BJ (cell line): ENCODE measurements at regions not wholly inside any gene's neighbourhood (a gene's known extent, or its start where the extent isn't known, plus 50 kb on each side); places are given as distances from the start of the nearest gene placed in this dataset.

ENCODE experiments used
- CTCF ChIA-PET: fragments of 350-600 bp; formaldehyde crosslinking; extraction: SDS; loops from one replicate; lab custom pipeline; 2021; ENCODE audit warnings: antibody characterized with exemption, inconsistent platforms; lab: Yijun Ruan, JAX
- POLR2A ChIA-PET: fragments of 300-600 bp; sonication (Branson Sonifier 250); formaldehyde crosslinking; extraction: SDS; loops from one replicate; lab custom pipeline; 2021; ENCODE audit warnings: antibody characterized with exemption; lab: Charles Lee
- DNase-seq: peaks from one replicate; pipeline ENCODE4 v3.0.0-alpha.2; 2011; ENCODE audit warnings: low read depth
- H3K27me3 ChIP-seq: 2 replicates; pipeline ENCODE4 v1.6.0; 2011; ENCODE audit warnings: low read length; ENCODE audit not compliant: control insufficient read depth, insufficient read depth
- H3K36me3 ChIP-seq: 2 replicates; pipeline ENCODE4 v1.5.1; 2011; ENCODE audit warnings: low read length; ENCODE audit not compliant: control insufficient read depth, insufficient read depth
- H3K4me3 ChIP-seq: 2 replicates; pipeline ENCODE4 v1.5.1; 2011; ENCODE audit warnings: low read depth, mild to moderate bottlenecking, control low read depth, low read length
- TF ChIP-seq, protein P1 (sequence below): IDR thresholded peaks from 2 replicates; pipeline ENCODE4 v1.5.1; 2011; ENCODE audit warnings: low read depth, mild to moderate bottlenecking, control low read depth, inconsistent platforms, low read length, moderate library complexity; ENCODE audit not compliant: insufficient read depth

- POLR2A ChIA-PET: no interaction called here
- H3K36me3 ChIP-seq: no peaks in the 10 kb centered on the region
- CTCF ChIA-PET: no interaction called here
- no peak for DNase-seq
- TF ChIP-seq, protein P1, sequence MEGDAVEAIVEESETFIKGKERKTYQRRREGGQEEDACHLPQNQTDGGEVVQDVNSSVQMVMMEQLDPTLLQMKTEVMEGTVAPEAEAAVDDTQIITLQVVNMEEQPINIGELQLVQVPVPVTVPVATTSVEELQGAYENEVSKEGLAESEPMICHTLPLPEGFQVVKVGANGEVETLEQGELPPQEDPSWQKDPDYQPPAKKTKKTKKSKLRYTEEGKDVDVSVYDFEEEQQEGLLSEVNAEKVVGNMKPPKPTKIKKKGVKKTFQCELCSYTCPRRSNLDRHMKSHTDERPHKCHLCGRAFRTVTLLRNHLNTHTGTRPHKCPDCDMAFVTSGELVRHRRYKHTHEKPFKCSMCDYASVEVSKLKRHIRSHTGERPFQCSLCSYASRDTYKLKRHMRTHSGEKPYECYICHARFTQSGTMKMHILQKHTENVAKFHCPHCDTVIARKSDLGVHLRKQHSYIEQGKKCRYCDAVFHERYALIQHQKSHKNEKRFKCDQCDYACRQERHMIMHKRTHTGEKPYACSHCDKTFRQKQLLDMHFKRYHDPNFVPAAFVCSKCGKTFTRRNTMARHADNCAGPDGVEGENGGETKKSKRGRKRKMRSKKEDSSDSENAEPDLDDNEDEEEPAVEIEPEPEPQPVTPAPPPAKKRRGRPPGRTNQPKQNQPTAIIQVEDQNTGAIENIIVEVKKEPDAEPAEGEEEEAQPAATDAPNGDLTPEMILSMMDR: no peak
- no peaks in the 10 kb centered on the region for H3K27me3 ChIP-seq
- no peak overlapping the region for H3K4me3 ChIP-seq
These were observed 218.3 kb upstream of the ZNF462 start for GRCh38 chr9:106644661-106645060.

GRCh38 chr9:106648799-106649198, 214.2 kb upstream of the ZNF462 start:
- ChIA-PET POLR2A (interaction anchor here (0.6 kb wide), 1 partner anchor 112 kb away, joined by 3 read pairs; no protein-coding TSS in a partner anchor), CTCF (no interaction called here)
- TF ChIP-seq, protein P1: peak; percentile 29; the same call in 1 of the 2 replicates
- Histone ChIP-seq H3K27me3 (no peaks in the 10 kb centered on the region), H3K36me3 (no peaks in the 10 kb centered on the region), H3K4me3 (no peak overlapping the region)
- DNase-seq: no peak

DNA sequence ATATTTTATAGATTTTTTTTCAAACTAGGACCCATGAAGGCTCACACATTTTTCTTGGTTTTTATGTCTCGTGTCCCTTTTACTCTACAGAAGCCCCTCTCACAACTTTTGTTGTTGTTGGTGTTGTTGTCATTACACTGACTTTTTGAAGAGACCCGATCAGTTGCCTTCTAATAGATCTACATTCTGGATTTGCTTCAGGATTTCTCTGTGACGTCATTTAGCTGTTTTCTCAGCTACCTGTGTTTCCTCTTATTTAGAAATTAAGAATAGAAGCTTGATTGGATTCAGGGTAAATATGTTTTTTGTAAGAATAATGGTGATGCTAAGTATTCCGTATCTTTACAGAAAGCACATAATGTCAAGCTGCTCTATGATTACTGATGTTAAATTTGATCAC, 213.3 kb upstream of the ZNF462 start:
- H3K27me3 ChIP-seq: no peaks in the 10 kb centered on the region
- H3K4me3 ChIP-seq: no peak overlapping the region
- POLR2A ChIA-PET: no interaction called here
- no peak for DNase-seq
- TF ChIP-seq, protein P1: no peak
- no peaks in the 10 kb centered on the region for H3K36me3 ChIP-seq
- CTCF ChIA-PET: no interaction called here

GRCh38 chr9:106653213-106653612, 209.8 kb upstream of the ZNF462 start:
- Histone ChIP-seq H3K4me3 (no peak overlapping the region), H3K27me3 (no peaks in the 10 kb centered on the region), H3K36me3 (no peaks in the 10 kb centered on the region)
- CTCF ChIA-PET: no interaction called here
- DNase-seq: no peak
- TF ChIP-seq, protein P1: no peak
- POLR2A ChIA-PET: no interaction called here

DNA sequence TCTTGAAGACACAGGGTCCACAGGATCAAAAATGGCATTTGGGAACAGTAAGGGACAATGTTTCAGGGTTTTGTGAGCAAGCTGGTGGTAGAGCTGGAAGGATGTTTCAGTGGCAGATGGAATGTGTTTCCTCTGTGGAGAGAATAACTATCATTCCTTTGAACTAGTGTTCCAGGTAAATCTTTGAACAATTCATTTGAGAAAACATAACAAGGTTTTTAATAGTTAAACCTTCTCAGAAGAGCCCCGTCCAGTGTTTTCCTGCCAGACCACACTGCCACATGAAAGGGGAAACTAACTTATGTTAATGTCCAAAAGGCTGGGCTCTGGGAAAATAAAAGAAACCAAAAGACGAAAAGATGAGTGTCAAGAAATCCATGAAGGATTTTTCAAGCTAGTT, 207.0 kb upstream of the ZNF462 start:
- no peak for DNase-seq
- CTCF ChIA-PET: no interaction called here
- no peaks in the 10 kb centered on the region for H3K27me3 ChIP-seq
- H3K36me3 ChIP-seq: no peaks in the 10 kb centered on the region
- H3K4me3 ChIP-seq: no peak overlapping the region
- TF ChIP-seq, protein P1: no peak
- POLR2A ChIA-PET: no interaction called here
